Breast epithelium (tissue), 4 donors: ENCODE measurements at regions not wholly inside any gene's neighbourhood (a gene's known extent, or its start where the extent isn't known, plus 50 kb on each side); places are given as distances from the start of the nearest gene placed in this dataset.

Experiments
- DNase-seq, 2 donors: peaks; one replicate each; pipeline ENCODE4 v3.0.0-alpha.2; 2019; ENCODE audit warnings: low spot score in 2 of 2
- H3K27ac ChIP-seq, 2 donors: fragments of 200-600 bp; sonication (generic) in 1 of 2; one replicate each; pipeline ENCODE4 v1.5.1; 2016 to 2019; ENCODE audit warnings: mild to moderate bottlenecking in 1 of 2
- H3K27me3 ChIP-seq, 2 donors: fragments of 200-600 bp; sonication (generic) in 1 of 2; one replicate each; pipeline versions ENCODE4 v1.5.1 to v1.6.0; 2017 to 2019; ENCODE audit warnings: control low read depth in 1 of 2, mild to moderate bottlenecking in 1 of 2
- H3K36me3 ChIP-seq: fragments of 200-600 bp; one replicate; pipeline ENCODE4 v1.5.1; 2019
- H3K4me1 ChIP-seq, 2 donors: fragments of 200-600 bp; sonication (generic); one replicate each; pipeline ENCODE4 v1.5.1; 2016 to 2019; ENCODE audit warnings: control low read depth in 1 of 2
- H3K4me3 ChIP-seq, 3 donors: fragments of 200-600 bp; sonication (generic); 1 replicate in 2 of 3; 2 replicates in 1 of 3; pipeline ENCODE4 v1.5.1; 2016 to 2019; ENCODE audit warnings: mild to moderate bottlenecking in 3 of 3, moderate library complexity in 2 of 3
- H3K9me3 ChIP-seq, 2 donors: fragments of 200-600 bp; sonication (generic) in 1 of 2; one replicate each; pipeline ENCODE4 v1.5.1; 2016 to 2019; ENCODE audit warnings: control low read depth in 1 of 2
- POLR2A ChIP-seq: fragments of 450-650 bp; IDR thresholded peaks from one replicate; pipeline ENCODE4 v1.6.1; 2016; ENCODE audit warnings: antibody characterized with exemption, mild to moderate bottlenecking, moderate library complexity
- POLR2AphosphoS5 ChIP-seq, 3 donors: sonication (generic); formaldehyde crosslinking; IDR thresholded peaks; one replicate each; pipeline ENCODE4 v1.6.1; 2017; ENCODE audit warnings: antibody characterized with exemption in 3 of 3
- intact Hi-C: fragments of 100-400 bp; cut with DNase I; formaldehyde crosslinking; loops from one replicate; pipeline ENCODE4 v1.15.1; 2023; ENCODE audit warnings: low total_unique reads
- TF ChIP-seq, protein P1 (sequence below), 3 donors: fragments of 450-650 bp; IDR thresholded peaks; one replicate each; pipeline ENCODE4 v1.5.1; 2016 to 2017; ENCODE audit warnings: antibody characterized with exemption in 3 of 3, mild to moderate bottlenecking in 3 of 3, moderate library complexity in 3 of 3

DNA sequence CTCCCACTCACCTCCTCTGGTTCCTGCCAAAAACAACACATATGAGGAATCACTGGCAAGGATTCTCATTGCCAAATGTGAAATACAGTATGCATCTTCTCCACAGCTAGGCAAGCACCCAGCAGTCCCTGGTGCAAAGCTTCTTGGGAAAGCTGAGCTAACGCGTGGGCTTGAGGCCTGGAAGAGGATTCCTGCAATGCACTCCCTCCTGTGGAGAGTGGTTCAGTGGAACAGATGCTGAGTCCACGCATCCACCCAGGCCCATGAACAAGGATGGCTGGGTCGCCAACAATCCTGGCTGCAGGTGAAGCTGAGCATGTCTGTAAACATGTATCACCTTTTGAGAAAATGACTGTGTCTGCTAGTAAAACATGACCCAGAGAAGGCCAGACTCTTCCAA lies 113.2 kb upstream of the CHST15 start:
- no peak for DNase-seq
- intact Hi-C loops = no loop called here
- Histone ChIP-seq H3K4me3 (no peak overlapping the region), H3K9me3 (peaks cover 4 to 7% of the 10 kb centered on the region in 2 donors), H3K27me3 (no peaks in the 10 kb centered on the region), H3K36me3 (no peaks in the 10 kb centered on the region), H3K4me1 (no peaks in the 10 kb centered on the region), H3K27ac (no peak overlapping the region)
- TF ChIP-seq POLR2AphosphoS5 (IDR thresholded peaks at IDR 0.05) = no peak
- no peak for TF ChIP-seq POLR2A
- TF ChIP-seq, protein P1, sequence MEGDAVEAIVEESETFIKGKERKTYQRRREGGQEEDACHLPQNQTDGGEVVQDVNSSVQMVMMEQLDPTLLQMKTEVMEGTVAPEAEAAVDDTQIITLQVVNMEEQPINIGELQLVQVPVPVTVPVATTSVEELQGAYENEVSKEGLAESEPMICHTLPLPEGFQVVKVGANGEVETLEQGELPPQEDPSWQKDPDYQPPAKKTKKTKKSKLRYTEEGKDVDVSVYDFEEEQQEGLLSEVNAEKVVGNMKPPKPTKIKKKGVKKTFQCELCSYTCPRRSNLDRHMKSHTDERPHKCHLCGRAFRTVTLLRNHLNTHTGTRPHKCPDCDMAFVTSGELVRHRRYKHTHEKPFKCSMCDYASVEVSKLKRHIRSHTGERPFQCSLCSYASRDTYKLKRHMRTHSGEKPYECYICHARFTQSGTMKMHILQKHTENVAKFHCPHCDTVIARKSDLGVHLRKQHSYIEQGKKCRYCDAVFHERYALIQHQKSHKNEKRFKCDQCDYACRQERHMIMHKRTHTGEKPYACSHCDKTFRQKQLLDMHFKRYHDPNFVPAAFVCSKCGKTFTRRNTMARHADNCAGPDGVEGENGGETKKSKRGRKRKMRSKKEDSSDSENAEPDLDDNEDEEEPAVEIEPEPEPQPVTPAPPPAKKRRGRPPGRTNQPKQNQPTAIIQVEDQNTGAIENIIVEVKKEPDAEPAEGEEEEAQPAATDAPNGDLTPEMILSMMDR (IDR thresholded peaks at IDR 0.05) = no peak

DNA sequence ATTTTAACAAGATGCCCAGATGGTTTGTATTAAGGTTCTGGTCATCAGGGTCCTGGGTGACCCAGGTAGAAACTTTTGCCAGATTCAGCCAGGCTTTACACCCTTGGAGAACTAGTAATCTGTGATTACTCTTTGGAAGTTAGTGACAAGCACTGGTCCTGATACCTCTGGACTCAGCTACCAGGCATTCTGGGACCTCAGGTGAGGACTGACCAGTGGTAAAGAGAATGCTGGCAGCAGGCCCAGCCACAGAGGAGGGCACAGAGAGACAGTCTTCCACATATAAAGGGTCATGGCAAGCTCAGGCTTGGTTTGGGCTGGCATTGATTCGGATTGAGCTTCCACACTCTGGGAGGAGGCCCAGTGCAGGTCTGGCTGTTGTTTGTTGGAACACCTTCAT lies 112.0 kb upstream of the CHST15 start:
- H3K36me3 ChIP-seq = no peaks in the 10 kb centered on the region
- no peaks in the 10 kb centered on the region for H3K27me3 ChIP-seq
- intact Hi-C loops = no loop called here
- no peak overlapping the region for H3K4me3 ChIP-seq
- no peaks in the 10 kb centered on the region for H3K9me3 ChIP-seq
- no peak overlapping the region for H3K27ac ChIP-seq
- no peak for TF ChIP-seq POLR2A
- no peak for TF ChIP-seq POLR2AphosphoS5 (IDR thresholded peaks at IDR 0.05)
- TF ChIP-seq, protein P1 (IDR thresholded peaks at IDR 0.05) = no peak
- DNase-seq = no peak
- no peaks in the 10 kb centered on the region for H3K4me1 ChIP-seq

DNA sequence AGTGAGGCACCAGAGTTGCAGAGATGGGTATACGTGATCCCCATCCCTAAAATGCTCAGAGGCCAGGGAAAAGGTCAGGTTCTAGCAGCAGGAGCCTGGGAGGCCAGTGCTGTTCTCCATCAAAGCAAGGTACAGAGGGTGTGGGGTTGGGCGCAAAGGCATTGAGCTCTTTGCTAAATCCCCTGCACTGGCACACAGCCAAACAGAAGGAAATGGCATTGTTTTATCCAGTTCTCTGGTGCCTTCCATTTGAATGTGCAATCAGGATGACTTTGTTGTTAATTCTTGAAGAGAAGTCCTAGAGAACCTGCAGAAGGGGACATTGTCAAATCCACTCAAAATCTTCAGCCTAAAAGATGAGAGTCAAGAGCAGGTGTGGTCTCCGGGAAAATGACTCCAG lies 111.3 kb upstream of the CHST15 start:
- H3K27me3 ChIP-seq = no peaks in the 10 kb centered on the region
- no peaks in the 10 kb centered on the region for H3K4me1 ChIP-seq
- H3K27ac ChIP-seq = no peak overlapping the region
- no peaks in the 10 kb centered on the region for H3K9me3 ChIP-seq
- DNase-seq = no peak
- H3K4me3 ChIP-seq = no peak overlapping the region
- no peaks in the 10 kb centered on the region for H3K36me3 ChIP-seq
- intact Hi-C loops = no loop called here
- no peak for TF ChIP-seq POLR2A
- TF ChIP-seq, protein P1 (IDR thresholded peaks at IDR 0.05) = no peak
- TF ChIP-seq POLR2AphosphoS5 (IDR thresholded peaks at IDR 0.05) = no peak

DNA sequence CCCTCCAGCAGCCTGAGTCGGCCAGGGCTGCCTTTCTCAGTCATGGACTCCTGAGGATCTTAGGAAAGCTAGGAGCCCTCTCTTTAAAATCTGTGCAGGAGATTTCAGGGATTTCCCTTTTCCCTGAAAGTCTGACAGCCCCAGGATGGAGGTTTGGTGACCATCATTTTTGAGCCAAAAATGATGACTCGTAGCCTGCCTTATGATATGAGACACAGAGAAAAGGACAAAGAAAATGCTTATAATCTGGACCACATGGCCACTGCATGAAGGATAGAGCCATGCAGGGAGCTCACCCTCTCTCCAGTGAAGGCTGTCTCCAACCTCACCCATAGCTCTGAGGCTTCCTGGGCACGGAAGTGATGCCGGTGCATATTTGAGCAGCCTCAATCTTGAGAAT lies 106.6 kb upstream of the CHST15 start:
- H3K27me3 ChIP-seq = no peaks in the 10 kb centered on the region
- H3K27ac ChIP-seq = no peak overlapping the region
- intact Hi-C loops = no loop called here
- no peak overlapping the region for H3K4me3 ChIP-seq
- no peaks in the 10 kb centered on the region for H3K36me3 ChIP-seq
- no peaks in the 10 kb centered on the region for H3K4me1 ChIP-seq
- no peak for TF ChIP-seq POLR2AphosphoS5 (IDR thresholded peaks at IDR 0.05)
- TF ChIP-seq, protein P1 (IDR thresholded peaks at IDR 0.05) = no peak
- TF ChIP-seq POLR2A = no peak
- no peak for DNase-seq
- no peaks in the 10 kb centered on the region for H3K9me3 ChIP-seq

DNA sequence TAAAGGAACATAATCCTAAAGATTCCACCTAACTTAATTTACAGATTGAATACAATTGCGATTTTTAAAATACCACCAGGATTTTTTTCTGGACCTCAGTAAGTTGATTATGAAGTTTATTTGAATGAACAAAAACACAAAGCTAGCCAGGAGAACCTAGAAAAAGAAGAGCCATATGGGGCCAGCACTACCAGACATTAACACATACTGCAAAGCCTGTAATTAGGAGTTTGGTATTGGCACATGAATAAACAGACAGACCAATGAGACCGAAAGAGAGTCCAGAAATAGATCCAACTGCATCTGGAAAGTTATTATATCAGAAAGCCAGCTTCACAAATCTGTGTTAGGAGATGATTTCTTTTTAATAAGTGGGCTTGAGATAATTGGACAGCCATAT lies 105.5 kb upstream of the CHST15 start:
- intact Hi-C loops = no loop called here
- no peak for DNase-seq
- H3K4me1 ChIP-seq = no peaks in the 10 kb centered on the region

More for the DNA sequence above, 105.5 kb upstream of the CHST15 start:
- H3K9me3 ChIP-seq = no peaks in the 10 kb centered on the region
- no peaks in the 10 kb centered on the region for H3K27me3 ChIP-seq
- no peak overlapping the region for H3K4me3 ChIP-seq
- H3K36me3 ChIP-seq = no peaks in the 10 kb centered on the region
- H3K27ac ChIP-seq = no peak overlapping the region
- no peak for TF ChIP-seq POLR2AphosphoS5 (IDR thresholded peaks at IDR 0.05)
- TF ChIP-seq, protein P1 (IDR thresholded peaks at IDR 0.05) = no peak
- no peak for TF ChIP-seq POLR2A
